ENCODE measurements at regions not wholly inside any gene's neighbourhood (a gene's known extent, or its start where the extent isn't known, plus 50 kb on each side); places are given as distances from the start of the nearest gene placed in this dataset.

- intact Hi-C loops (cut with DNase I) = no loop called here
- Histone ChIP-seq H3K4me1 (no peaks in the 10 kb centered on the region), H3K27me3 (no peaks in the 10 kb centered on the region), H3K36me3 (no peaks in the 10 kb centered on the region), H3K9me3 (no peaks in the 10 kb centered on the region), H3K27ac (no peak overlapping the region), H3K4me3 (no peak overlapping the region)
- ATAC-seq (no peak), DNase-seq (no peak)
- 25% methylated on average over 1 of the region's 1 CpG for WGBS (ENCODE audit: insufficient coverage, low coverage, low lambda C conversion rate, missing lambda C conversion rate)
- TF ChIP-seq, protein P1, sequence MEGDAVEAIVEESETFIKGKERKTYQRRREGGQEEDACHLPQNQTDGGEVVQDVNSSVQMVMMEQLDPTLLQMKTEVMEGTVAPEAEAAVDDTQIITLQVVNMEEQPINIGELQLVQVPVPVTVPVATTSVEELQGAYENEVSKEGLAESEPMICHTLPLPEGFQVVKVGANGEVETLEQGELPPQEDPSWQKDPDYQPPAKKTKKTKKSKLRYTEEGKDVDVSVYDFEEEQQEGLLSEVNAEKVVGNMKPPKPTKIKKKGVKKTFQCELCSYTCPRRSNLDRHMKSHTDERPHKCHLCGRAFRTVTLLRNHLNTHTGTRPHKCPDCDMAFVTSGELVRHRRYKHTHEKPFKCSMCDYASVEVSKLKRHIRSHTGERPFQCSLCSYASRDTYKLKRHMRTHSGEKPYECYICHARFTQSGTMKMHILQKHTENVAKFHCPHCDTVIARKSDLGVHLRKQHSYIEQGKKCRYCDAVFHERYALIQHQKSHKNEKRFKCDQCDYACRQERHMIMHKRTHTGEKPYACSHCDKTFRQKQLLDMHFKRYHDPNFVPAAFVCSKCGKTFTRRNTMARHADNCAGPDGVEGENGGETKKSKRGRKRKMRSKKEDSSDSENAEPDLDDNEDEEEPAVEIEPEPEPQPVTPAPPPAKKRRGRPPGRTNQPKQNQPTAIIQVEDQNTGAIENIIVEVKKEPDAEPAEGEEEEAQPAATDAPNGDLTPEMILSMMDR (IDR thresholded peaks at IDR 0.05) = no peak
- no peak for TF ChIP-seq POLR2A (IDR thresholded peaks at IDR 0.05)
Observed at GRCh38 chr10:2688958-2689357, 378.4 kb upstream of the PFKP start.

DNA sequence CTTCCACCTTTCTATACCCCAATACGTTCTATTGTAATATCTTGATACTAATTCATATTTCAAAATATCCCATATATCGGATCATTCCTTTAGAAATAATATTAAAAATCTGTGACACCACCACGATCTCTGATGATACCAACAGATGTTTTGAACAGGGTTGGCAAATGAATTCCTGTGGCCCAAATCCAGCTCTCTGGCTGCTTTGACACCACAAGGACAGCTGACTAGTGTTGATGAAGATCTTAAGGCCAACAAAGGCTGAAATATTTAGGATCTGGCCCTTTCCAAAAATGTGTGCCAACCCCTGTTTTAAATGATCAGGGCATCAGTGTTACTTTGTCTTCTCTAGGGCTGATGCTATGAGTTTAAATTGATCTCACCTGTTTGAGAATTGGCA is 380.7 kb upstream of the PFKP start:
- H3K4me3 ChIP-seq = no peak overlapping the region
- no peaks in the 10 kb centered on the region for H3K9me3 ChIP-seq
- intact Hi-C loops (cut with DNase I) = no loop called here
- no peaks in the 10 kb centered on the region for H3K36me3 ChIP-seq
- ATAC-seq (no peak), DNase-seq (no peak)
- 38% methylated on average over 3 of the region's 3 CpGs for WGBS (ENCODE audit: insufficient coverage, low coverage, low lambda C conversion rate, missing lambda C conversion rate)
- no peaks in the 10 kb centered on the region for H3K27me3 ChIP-seq
- no peak for TF ChIP-seq POLR2A (IDR thresholded peaks at IDR 0.05)
- TF ChIP-seq, protein P1 (IDR thresholded peaks at IDR 0.05) = no peak
- no peak overlapping the region for H3K27ac ChIP-seq
- H3K4me1 ChIP-seq = no peaks in the 10 kb centered on the region

DNA sequence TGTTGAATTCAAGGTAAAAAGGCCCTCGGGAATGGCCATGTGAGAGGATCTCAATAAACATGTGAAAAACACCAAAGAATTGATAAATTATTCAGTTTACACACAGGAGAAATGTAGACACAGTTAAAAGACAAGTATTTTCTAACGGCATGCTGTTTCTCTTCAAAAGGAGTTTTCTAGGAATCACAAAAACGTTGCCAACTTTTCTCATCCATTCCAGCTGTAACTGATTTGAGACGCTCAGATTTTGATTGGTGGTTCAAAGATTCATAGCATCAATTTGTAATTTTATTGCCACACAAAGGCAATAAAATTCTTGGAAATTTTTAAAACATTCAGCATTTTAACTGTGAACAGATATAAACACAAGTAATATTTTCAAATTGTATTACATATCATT is 384.9 kb upstream of the PFKP start:
- DNase-seq (no peak), ATAC-seq (no peak)
- no peak overlapping the region for H3K27ac ChIP-seq
- H3K36me3 ChIP-seq = no peaks in the 10 kb centered on the region
- intact Hi-C loops (cut with DNase I) = no loop called here
- no peaks in the 10 kb centered on the region for H3K9me3 ChIP-seq
- H3K4me1 ChIP-seq = no peaks in the 10 kb centered on the region
- H3K4me3 ChIP-seq = no peak overlapping the region
- WGBS (ENCODE audit: insufficient coverage, low coverage, low lambda C conversion rate, missing lambda C conversion rate) = 31% methylated on average over 4 of the region's 4 CpGs
- H3K27me3 ChIP-seq = no peaks in the 10 kb centered on the region
- TF ChIP-seq, protein P1 (IDR thresholded peaks at IDR 0.05) = no peak
- no peak for TF ChIP-seq POLR2A (IDR thresholded peaks at IDR 0.05)

GRCh38 chr10:2681891-2682290 is 385.5 kb upstream of the PFKP start:
- Histone ChIP-seq H3K27ac (no peak overlapping the region), H3K36me3 (no peaks in the 10 kb centered on the region), H3K9me3 (no peaks in the 10 kb centered on the region), H3K4me1 (no peaks in the 10 kb centered on the region), H3K4me3 (no peak overlapping the region), H3K27me3 (no peaks in the 10 kb centered on the region)
- intact Hi-C loops (cut with DNase I) = no loop called here
- no peak for TF ChIP-seq POLR2A (IDR thresholded peaks at IDR 0.05)
- TF ChIP-seq, protein P1 (IDR thresholded peaks at IDR 0.05) = no peak
- DNase-seq (no peak), ATAC-seq (no peak)
- 36% methylated on average over 5 of the region's 6 CpGs for WGBS (ENCODE audit: insufficient coverage, low coverage, low lambda C conversion rate, missing lambda C conversion rate)

- Histone ChIP-seq H3K27ac (no peak overlapping the region), H3K4me1 (no peaks in the 10 kb centered on the region), H3K4me3 (no peak overlapping the region), H3K36me3 (no peaks in the 10 kb centered on the region), H3K27me3 (no peaks in the 10 kb centered on the region), H3K9me3 (no peaks in the 10 kb centered on the region)
- ATAC-seq = no peak
- 70% methylated on average over 8 of the region's 8 CpGs for WGBS (ENCODE audit: insufficient coverage, low coverage, low lambda C conversion rate, missing lambda C conversion rate)
- DNase-seq = no peak
- intact Hi-C loops (cut with DNase I) = no loop called here
- TF ChIP-seq POLR2A (IDR thresholded peaks at IDR 0.05) = no peak
- TF ChIP-seq, protein P1 (IDR thresholded peaks at IDR 0.05) = no peak
Observed at GRCh38 chr10:2680821-2681220, 386.5 kb upstream of the PFKP start.

All from right lobe of liver (tissue), 6 donors.